Mucosa of descending colon (tissue), 3 donors: ENCODE measurements at regions not wholly inside any gene's neighbourhood (a gene's known extent, or its start where the extent isn't known, plus 50 kb on each side); places are given as distances from the start of the nearest gene placed in this dataset.

Experiments
- ATAC-seq: fragments of 200-7000 bp; cut with Tn5 transposase; one replicate; pipeline ENCODE4 v1.9.1; 2020; ENCODE audit warnings: mild to moderate bottlenecking, moderate library complexity
- DNase-seq, 3 donors: peaks; one replicate each; pipeline ENCODE4 v3.0.0-alpha.2; 2020
- H3K36me3 ChIP-seq: fragments of 200-600 bp; one replicate; pipeline ENCODE4 v1.8.0; 2021; ENCODE audit warnings: low read depth, mild to moderate bottlenecking
- H3K4me1 ChIP-seq: fragments of 200-600 bp; one replicate; pipeline ENCODE4 v1.8.0; 2021; ENCODE audit warnings: low read depth, mild to moderate bottlenecking
- H3K4me3 ChIP-seq: fragments of 200-600 bp; one replicate; pipeline ENCODE4 v1.8.0; 2021; ENCODE audit warnings: mild to moderate bottlenecking
- H3K9me3 ChIP-seq: fragments of 200-600 bp; one replicate; pipeline ENCODE4 v1.8.0; 2021; ENCODE audit warnings: mild to moderate bottlenecking
- CTCF ChIP-seq: fragments of 200-600 bp; IDR thresholded peaks from one replicate; pipeline ENCODE4 v1.8.0; 2022; ENCODE audit warnings: antibody characterized with exemption, mild to moderate bottlenecking
- intact Hi-C, 2 donors: fragments of 100-400 bp; cut with DNase I in 1 of 2; cut with micrococcal nuclease in 1 of 2; formaldehyde crosslinking; loops; one replicate each; pipeline versions ENCODE4 v1.11.0 to v1.11.1; 2022; cut with DNase I, micrococcal nuclease
- donor health status: DM: no; HTN: no; CAD: no; lungs with moderate emphysema.
- donor health status: DM: no; HTN: no; CAD: no.
- donor health status: DM: no; HTN: yes; CAD: no.

GRCh38 chr6:80442366-80442765, 335.9 kb downstream of the BCKDHB start:
- Histone ChIP-seq H3K4me3 (no peak overlapping the region), H3K9me3 (peaks cover 4% of the 10 kb centered on the region), H3K36me3 (no peaks in the 10 kb centered on the region), H3K4me1 (no peaks in the 10 kb centered on the region)
- ATAC-seq (no peak), DNase-seq (no peak)
- intact Hi-C loops = no loop called here
- no peak for TF ChIP-seq CTCF

GRCh38 chr6:80441131-80441530, 334.7 kb downstream of the BCKDHB start:
- Histone ChIP-seq H3K36me3 (no peaks in the 10 kb centered on the region), H3K4me3 (no peak overlapping the region), H3K9me3 (peaks cover 1% of the 10 kb centered on the region), H3K4me1 (no peaks in the 10 kb centered on the region)
- no peak for TF ChIP-seq CTCF
- intact Hi-C loops = no loop called here
- ATAC-seq = no peak
- DNase-seq = no peak

- Histone ChIP-seq H3K4me3 (no peak overlapping the region), H3K4me1 (no peaks in the 10 kb centered on the region), H3K36me3 (no peaks in the 10 kb centered on the region), H3K9me3 (no peaks in the 10 kb centered on the region)
- TF ChIP-seq CTCF = no peak
- ATAC-seq (peak; percentile 83), DNase-seq (peak in 1 of 3 donors; percentile 44)
- intact Hi-C loops = no loop called here
Observed at GRCh38 chr6:80440496-80441115, 334.1 kb downstream of the BCKDHB start.

GRCh38 chr6:80439721-80440470, 333.4 kb downstream of the BCKDHB start:
- DNase-seq = peak in 1 of 3 donors; percentile 4
- intact Hi-C loops = no loop called here
- TF ChIP-seq CTCF = no peak
- Histone ChIP-seq H3K36me3 (no peaks in the 10 kb centered on the region), H3K4me3 (no peak overlapping the region), H3K4me1 (no peaks in the 10 kb centered on the region), H3K9me3 (no peaks in the 10 kb centered on the region)
- peak; percentile 81 for ATAC-seq

- no peak for TF ChIP-seq CTCF
- DNase-seq = no peak
- no peak overlapping the region for H3K4me3 ChIP-seq
- intact Hi-C loops = no loop called here
- no peaks in the 10 kb centered on the region for H3K9me3 ChIP-seq
- H3K36me3 ChIP-seq = no peaks in the 10 kb centered on the region
- ATAC-seq = peak; percentile 62
- no peaks in the 10 kb centered on the region for H3K4me1 ChIP-seq
Observed at GRCh38 chr6:80438772-80439171, 332.3 kb downstream of the BCKDHB start.
